ENCODE measurements at regions not wholly inside any gene's neighbourhood (a gene's known extent, or its start where the extent isn't known, plus 50 kb on each side); places are given as distances from the start of the nearest gene placed in this dataset.
A peak's percentile ranks its signal among the peaks of the same experiment; 100 is the strongest.
"Not testable (repeated sequence)": the region's sequence is repeated elsewhere in the genome, so short reads cannot be mapped to it uniquely, and the experiment has no call there.

DNA sequence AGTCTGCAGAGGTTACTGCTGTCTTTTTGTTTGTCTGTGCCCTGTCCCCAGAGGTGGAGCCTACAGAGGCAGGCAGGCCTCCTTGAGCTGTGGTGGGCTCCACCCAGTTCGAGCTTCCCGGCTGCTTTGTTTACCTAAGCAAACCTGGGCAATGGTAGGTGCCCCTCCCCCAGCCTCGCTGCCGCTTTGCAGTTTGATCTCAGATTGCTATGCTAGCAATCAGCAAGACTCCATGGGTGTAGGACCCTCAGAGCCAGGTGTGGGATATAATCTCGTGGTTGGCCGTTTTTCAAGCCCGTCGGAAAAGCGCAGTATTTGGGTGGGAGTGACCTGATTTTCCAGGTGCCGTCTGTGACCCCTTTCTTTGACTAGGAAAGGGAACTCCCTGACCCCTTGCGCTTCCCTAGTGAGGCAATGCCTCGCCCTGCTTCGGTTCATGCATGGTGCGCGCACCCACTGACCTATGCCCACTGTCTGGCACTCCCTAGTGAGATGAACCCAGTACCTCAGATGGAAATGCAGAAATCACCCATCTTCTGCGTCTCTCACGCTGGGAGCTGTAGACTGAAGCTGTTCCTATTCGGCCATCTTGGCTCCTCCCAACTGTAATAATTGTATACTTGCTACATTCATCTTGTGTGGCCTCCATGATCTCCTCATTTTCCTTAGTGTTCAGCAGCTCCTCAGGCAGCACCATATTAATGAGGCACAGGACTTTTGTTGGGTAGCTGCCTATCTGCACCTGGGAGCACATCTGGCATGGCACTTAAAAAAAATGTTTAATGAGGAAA lies 391.4 kb downstream of the BCKDHB start:
- WGBS, 3 donors, result 18 to 60% (median 36%) methylated on average over 16 to 18 of the region's 18 CpGs
- not testable (repeated sequence) for H3K4me1 ChIP-seq (ENCODE audit: control insufficient read depth in 3 of 3, insufficient read depth in 2 of 3, low read depth in 1 of 3, low read length in 2 of 3); H3K27ac ChIP-seq (ENCODE audit: low read depth in 1 of 3, low read length in 2 of 3); H3K9me3 ChIP-seq (ENCODE audit: control insufficient read depth in 2 of 2, insufficient read depth in 1 of 2, low read depth in 1 of 2, low read length in 1 of 2); FAIRE-seq; H3K27me3 ChIP-seq (ENCODE audit: control insufficient read depth in 3 of 3, insufficient read depth in 3 of 3, low read length in 3 of 3); H3K36me3 ChIP-seq (ENCODE audit: control insufficient read depth in 3 of 3, insufficient read depth in 2 of 3, low read depth in 1 of 3, low read length in 3 of 3)
- peak; percentile 49 to 50 for DNase-seq
- peak overlapping the region in 1 of 3 donors; percentile 15 for H3K4me3 ChIP-seq (ENCODE audit: low read depth in 1 of 3, low read length in 3 of 3)

DNA sequence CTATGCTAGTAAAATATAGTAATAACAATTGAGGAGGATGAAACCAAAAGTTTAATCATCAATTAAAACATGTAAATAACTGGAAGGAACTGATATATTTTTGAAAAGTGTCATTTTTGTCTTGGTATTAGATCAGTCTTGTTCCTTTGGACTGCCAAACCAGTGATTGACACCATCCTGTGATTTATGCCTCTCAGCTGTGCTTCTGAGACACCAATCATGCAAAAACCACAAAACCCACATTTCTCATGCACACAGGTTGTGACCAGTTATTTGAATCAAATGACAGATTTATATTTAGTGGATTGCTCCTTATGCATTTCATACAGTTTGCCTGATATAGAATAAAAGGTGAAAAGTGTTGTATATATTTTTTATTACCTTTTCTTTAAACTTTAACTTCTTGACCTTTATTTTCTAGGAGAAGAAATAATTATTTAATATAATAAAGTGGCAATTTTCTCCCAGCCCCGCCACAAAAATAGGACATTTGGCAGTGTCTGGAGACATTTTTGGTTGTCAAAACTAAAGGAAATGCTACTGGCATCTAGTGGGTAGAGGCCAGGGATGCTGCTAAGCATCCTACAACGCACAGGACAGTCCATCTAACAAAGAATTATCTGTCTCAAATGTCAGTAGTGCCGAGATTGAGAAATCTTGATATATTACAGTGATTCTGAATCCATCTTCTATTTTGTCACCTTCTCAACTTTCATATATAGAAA lies 383.6 kb downstream of the BCKDHB start:
- FAIRE-seq, result no peak
- no peaks in the 10 kb centered on the region for H3K4me1 ChIP-seq (ENCODE audit: control insufficient read depth in 3 of 3, insufficient read depth in 2 of 3, low read depth in 1 of 3, low read length in 2 of 3)
- 61 to 79% (median 63%) methylated on average over 3 of the region's 3 CpGs for WGBS, 3 donors

DNA sequence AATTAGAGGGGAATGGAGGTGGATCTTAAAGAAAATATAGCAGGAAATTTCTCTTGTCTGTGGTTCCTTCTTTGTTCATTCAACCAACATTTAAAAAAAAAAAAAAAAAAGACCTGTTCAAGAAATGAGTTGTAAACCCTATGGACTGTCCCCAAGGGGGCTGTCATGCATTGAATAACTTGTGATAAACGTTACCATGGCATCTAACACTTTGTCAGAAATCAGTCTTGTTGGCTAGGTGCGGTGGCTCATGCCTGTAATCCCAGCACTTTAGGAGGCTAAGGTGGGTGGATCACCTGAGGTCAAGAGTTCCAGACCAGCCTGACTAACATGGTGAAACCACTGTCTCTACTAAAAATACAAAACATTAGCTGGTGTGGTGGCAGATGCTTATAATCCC lies 381.7 kb downstream of the BCKDHB start:
- no peaks in the 10 kb centered on the region for H3K4me1 ChIP-seq (ENCODE audit: control insufficient read depth in 3 of 3, insufficient read depth in 2 of 3, low read depth in 1 of 3, low read length in 2 of 3)
- FAIRE-seq (no peak), DNase-seq (no peak)
- 67 to 71% (median 69%) methylated on average over 2 of the region's 2 CpGs for WGBS, 3 donors
- H3K4me3 ChIP-seq (ENCODE audit: low read depth in 1 of 3, low read length in 3 of 3), result no peak overlapping the region
- H3K27me3 ChIP-seq (ENCODE audit: control insufficient read depth in 3 of 3, insufficient read depth in 3 of 3, low read length in 3 of 3), result no peaks in the 10 kb centered on the region
- no peaks in the 10 kb centered on the region for H3K36me3 ChIP-seq (ENCODE audit: control insufficient read depth in 3 of 3, insufficient read depth in 2 of 3, low read depth in 1 of 3, low read length in 3 of 3)
- H3K27ac ChIP-seq (ENCODE audit: low read depth in 1 of 3, low read length in 2 of 3), result no peak overlapping the region
- no peaks in the 10 kb centered on the region for H3K9me3 ChIP-seq (ENCODE audit: control insufficient read depth in 2 of 2, insufficient read depth in 1 of 2, low read depth in 1 of 2, low read length in 1 of 2)

More for the DNA sequence above, 383.6 kb downstream of the BCKDHB start:
- no peak for DNase-seq
- Histone ChIP-seq H3K4me3 (ENCODE audit: low read depth in 1 of 3, low read length in 3 of 3) (no peak overlapping the region), H3K27ac (ENCODE audit: low read depth in 1 of 3, low read length in 2 of 3) (no peak overlapping the region), H3K27me3 (ENCODE audit: control insufficient read depth in 3 of 3, insufficient read depth in 3 of 3, low read length in 3 of 3) (no peaks in the 10 kb centered on the region), H3K36me3 (ENCODE audit: control insufficient read depth in 3 of 3, insufficient read depth in 2 of 3, low read depth in 1 of 3, low read length in 3 of 3) (no peaks in the 10 kb centered on the region), H3K9me3 (ENCODE audit: control insufficient read depth in 2 of 2, insufficient read depth in 1 of 2, low read depth in 1 of 2, low read length in 1 of 2) (no peaks in the 10 kb centered on the region)

DNA sequence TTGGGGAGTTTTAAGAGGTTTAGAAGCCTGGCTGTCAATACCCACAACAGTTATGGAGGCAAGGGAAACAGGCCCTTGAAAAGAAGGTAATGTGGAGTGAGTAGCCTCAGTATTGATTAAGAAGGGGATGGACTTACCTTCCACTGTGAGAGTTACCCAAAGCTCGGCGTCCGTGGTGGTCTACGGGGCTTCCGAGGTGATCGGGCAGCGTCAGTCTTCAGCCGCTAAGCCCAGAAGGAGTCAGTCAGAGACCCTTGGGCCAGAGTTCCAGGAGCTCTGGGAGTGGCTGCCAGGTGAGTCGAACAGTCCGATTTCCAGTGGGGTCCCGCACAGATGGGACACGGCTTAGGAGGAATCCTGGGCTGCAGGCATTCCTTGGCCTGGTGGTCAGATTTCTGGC lies 379.0 kb downstream of the BCKDHB start:
- 93 to 97% (median 94%) methylated on average over 11 to 12 of the region's 12 CpGs for WGBS, 3 donors
- not testable (repeated sequence) for H3K27me3 ChIP-seq (ENCODE audit: control insufficient read depth in 3 of 3, insufficient read depth in 3 of 3, low read length in 3 of 3); H3K36me3 ChIP-seq (ENCODE audit: control insufficient read depth in 3 of 3, insufficient read depth in 2 of 3, low read depth in 1 of 3, low read length in 3 of 3); DNase-seq; H3K4me3 ChIP-seq (ENCODE audit: low read depth in 1 of 3, low read length in 3 of 3); FAIRE-seq; H3K9me3 ChIP-seq (ENCODE audit: control insufficient read depth in 2 of 2, insufficient read depth in 1 of 2, low read depth in 1 of 2, low read length in 1 of 2); H3K27ac ChIP-seq (ENCODE audit: low read depth in 1 of 3, low read length in 2 of 3); H3K4me1 ChIP-seq (ENCODE audit: control insufficient read depth in 3 of 3, insufficient read depth in 2 of 3, low read depth in 1 of 3, low read length in 2 of 3)

DNA sequence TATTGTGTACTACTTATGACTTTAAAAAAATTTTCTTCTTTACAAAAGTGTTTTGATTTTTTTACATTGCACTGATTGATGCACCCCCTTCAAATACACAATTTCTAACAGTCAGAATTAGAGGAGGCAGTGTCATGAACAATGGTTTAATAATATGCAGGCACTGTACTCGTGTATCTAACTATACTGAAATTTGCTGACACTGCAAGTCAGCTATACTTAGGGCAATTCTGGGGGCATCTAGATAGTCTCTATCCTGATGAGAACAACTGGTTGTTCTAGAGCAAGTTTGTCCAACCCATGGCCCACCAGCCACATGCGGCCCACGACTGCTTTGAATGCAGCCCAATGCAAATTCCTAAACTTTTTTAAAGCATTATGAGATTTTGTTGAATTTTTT lies 375.6 kb downstream of the BCKDHB start:
- no peaks in the 10 kb centered on the region for H3K27me3 ChIP-seq (ENCODE audit: control insufficient read depth in 3 of 3, insufficient read depth in 3 of 3, low read length in 3 of 3)
- FAIRE-seq, result no peak

DNA sequence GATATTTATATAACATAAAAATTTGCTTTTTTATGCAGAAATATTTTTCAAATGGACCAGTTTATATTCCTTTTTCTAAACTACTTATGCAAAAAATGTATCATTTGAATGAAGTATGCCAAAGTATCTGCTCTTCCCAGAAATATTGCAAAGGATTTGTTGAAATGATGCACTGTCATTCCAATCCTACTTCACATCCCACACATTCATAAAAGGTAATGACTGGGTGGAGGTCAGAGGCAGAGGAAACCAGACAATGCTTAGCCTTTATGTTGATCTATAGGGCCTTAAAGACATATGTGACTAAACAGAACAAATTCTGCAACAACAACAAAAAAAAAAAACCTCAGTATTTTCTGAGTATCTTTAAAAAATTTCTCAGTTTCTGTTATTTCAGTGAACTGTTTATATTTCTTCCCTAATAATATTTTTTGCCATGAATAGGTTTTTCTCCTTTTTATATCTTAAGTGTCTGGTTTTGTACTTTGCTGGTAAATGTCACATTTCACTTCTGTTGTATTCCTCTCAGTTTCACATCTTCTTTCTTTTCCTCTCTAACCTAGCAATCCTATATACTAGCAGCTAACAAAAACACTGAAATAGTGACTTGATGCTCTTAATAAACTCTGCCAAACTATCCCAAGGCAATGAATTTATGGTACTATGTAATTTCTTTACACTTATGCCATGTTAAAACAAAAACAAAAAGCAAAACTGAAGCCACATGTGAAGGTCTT lies 374.1 kb downstream of the BCKDHB start:
- Histone ChIP-seq H3K9me3 (ENCODE audit: control insufficient read depth in 2 of 2, insufficient read depth in 1 of 2, low read depth in 1 of 2, low read length in 1 of 2) (no peaks in the 10 kb centered on the region), H3K4me3 (ENCODE audit: low read depth in 1 of 3, low read length in 3 of 3) (no peak overlapping the region), H3K36me3 (ENCODE audit: control insufficient read depth in 3 of 3, insufficient read depth in 2 of 3, low read depth in 1 of 3, low read length in 3 of 3) (no peaks in the 10 kb centered on the region), H3K27ac (ENCODE audit: low read depth in 1 of 3, low read length in 2 of 3) (no peak overlapping the region), H3K4me1 (ENCODE audit: control insufficient read depth in 3 of 3, insufficient read depth in 2 of 3, low read depth in 1 of 3, low read length in 2 of 3) (peaks cover 0 to 2% (median 0%) of the 10 kb centered on the region in 3 donors), H3K27me3 (ENCODE audit: control insufficient read depth in 3 of 3, insufficient read depth in 3 of 3, low read length in 3 of 3) (no peaks in the 10 kb centered on the region)
- FAIRE-seq (no peak), DNase-seq (no peak)

More for the DNA sequence above, 375.6 kb downstream of the BCKDHB start:
- Histone ChIP-seq H3K9me3 (ENCODE audit: control insufficient read depth in 2 of 2, insufficient read depth in 1 of 2, low read depth in 1 of 2, low read length in 1 of 2) (no peaks in the 10 kb centered on the region), H3K36me3 (ENCODE audit: control insufficient read depth in 3 of 3, insufficient read depth in 2 of 3, low read depth in 1 of 3, low read length in 3 of 3) (no peaks in the 10 kb centered on the region), H3K4me3 (ENCODE audit: low read depth in 1 of 3, low read length in 3 of 3) (no peak overlapping the region), H3K4me1 (ENCODE audit: control insufficient read depth in 3 of 3, insufficient read depth in 2 of 3, low read depth in 1 of 3, low read length in 2 of 3) (peaks cover 0 to 2% (median 0%) of the 10 kb centered on the region in 3 donors), H3K27ac (ENCODE audit: low read depth in 1 of 3, low read length in 2 of 3) (no peak overlapping the region)
- 85 to 93% (median 92%) methylated on average over 3 of the region's 3 CpGs for whole genome bisulfite sequencing, 3 donors
- no peak for DNase-seq

DNA sequence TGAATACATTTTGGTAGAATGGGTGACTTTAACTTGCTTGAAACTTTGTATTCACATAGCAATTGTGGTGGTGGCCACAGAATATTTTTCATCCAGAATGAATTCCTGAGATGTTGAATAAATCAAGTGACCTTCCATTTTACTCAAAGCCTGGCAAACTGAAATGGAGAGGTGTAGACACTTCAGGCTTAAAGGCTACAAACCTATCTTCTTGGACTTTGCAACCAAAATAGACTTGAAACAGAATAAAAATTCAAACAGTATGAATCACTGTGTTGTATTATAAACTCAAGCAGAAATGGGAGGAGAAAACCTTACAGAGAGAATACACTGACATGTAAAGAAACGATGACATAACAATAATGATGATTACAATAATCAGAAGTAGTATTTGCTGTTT lies 371.6 kb downstream of the BCKDHB start:
- H3K36me3 ChIP-seq (ENCODE audit: control insufficient read depth in 3 of 3, insufficient read depth in 2 of 3, low read depth in 1 of 3, low read length in 3 of 3), result no peaks in the 10 kb centered on the region
- no peak overlapping the region for H3K4me3 ChIP-seq (ENCODE audit: low read depth in 1 of 3, low read length in 3 of 3)
- no peaks in the 10 kb centered on the region for H3K27me3 ChIP-seq (ENCODE audit: control insufficient read depth in 3 of 3, insufficient read depth in 3 of 3, low read length in 3 of 3)
- DNase-seq (peak; percentile 29 to 55), FAIRE-seq (no peak)
- WGBS, 3 donors, result 20 to 58% (median 45%) methylated on average over 1 of the region's 1 CpG
- peaks cover 0 to 2% (median 0%) of the 10 kb centered on the region in 3 donors for H3K4me1 ChIP-seq (ENCODE audit: control insufficient read depth in 3 of 3, insufficient read depth in 2 of 3, low read depth in 1 of 3, low read length in 2 of 3)
- no peaks in the 10 kb centered on the region for H3K9me3 ChIP-seq (ENCODE audit: control insufficient read depth in 2 of 2, insufficient read depth in 1 of 2, low read depth in 1 of 2, low read length in 1 of 2)
- peak overlapping the region in 1 of 3 donors; percentile 47 for H3K27ac ChIP-seq (ENCODE audit: low read depth in 1 of 3, low read length in 2 of 3)

DNA sequence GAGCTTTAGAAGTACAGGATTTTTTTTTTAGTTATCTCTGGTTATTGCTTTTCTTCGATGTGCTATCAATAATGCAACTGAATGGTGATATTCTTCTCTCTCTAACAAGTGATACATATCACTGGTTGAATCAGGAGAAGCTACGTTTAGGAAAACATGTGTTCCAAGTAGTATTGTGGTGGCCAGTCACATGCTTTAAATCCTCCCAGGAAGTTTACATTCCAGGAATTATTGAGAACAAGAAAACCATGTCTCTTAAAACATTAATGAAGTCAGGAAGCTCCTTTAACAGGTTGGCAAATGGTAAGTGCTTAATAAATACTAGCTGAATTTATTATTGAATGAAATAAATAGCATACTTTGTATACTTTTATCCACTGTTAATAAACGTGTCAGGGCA lies 371.1 kb downstream of the BCKDHB start:
- Histone ChIP-seq H3K9me3 (ENCODE audit: control insufficient read depth in 2 of 2, insufficient read depth in 1 of 2, low read depth in 1 of 2, low read length in 1 of 2) (no peaks in the 10 kb centered on the region), H3K36me3 (ENCODE audit: control insufficient read depth in 3 of 3, insufficient read depth in 2 of 3, low read depth in 1 of 3, low read length in 3 of 3) (no peaks in the 10 kb centered on the region), H3K27ac (ENCODE audit: low read depth in 1 of 3, low read length in 2 of 3) (peak overlapping the region in 1 of 3 donors; percentile 47), H3K4me3 (ENCODE audit: low read depth in 1 of 3, low read length in 3 of 3) (no peak overlapping the region), H3K27me3 (ENCODE audit: control insufficient read depth in 3 of 3, insufficient read depth in 3 of 3, low read length in 3 of 3) (no peaks in the 10 kb centered on the region), H3K4me1 (ENCODE audit: control insufficient read depth in 3 of 3, insufficient read depth in 2 of 3, low read depth in 1 of 3, low read length in 2 of 3) (peaks cover 0 to 2% (median 0%) of the 10 kb centered on the region in 3 donors)
- DNase-seq (no peak), FAIRE-seq (no peak)
- WGBS, 3 donors, result 40 to 50% (median 40%) methylated on average over 3 of the region's 3 CpGs
